GM18505 (cell line): ENCODE measurements at regions not wholly inside any gene's neighbourhood (a gene's known extent, or its start where the extent isn't known, plus 50 kb on each side); places are given as distances from the start of the nearest gene placed in this dataset.
A peak's percentile ranks its signal among the peaks of the same experiment; 100 is the strongest.

ENCODE experiments used
- ATAC-seq: cut with Tn5 transposase; IDR thresholded peaks from one replicate; pipeline ENCODE4 v1.9.1; 2021; ENCODE audit not compliant: unreplicated experiment
- POLR2A ChIP-seq: IDR thresholded peaks from 4 replicates; pipeline ENCODE4 v1.6.1; 2011; ENCODE audit warnings: borderline replicate concordance; ENCODE audit not compliant: insufficient read depth, insufficient read length; ENCODE audit errors: extremely low read depth

- no peak for TF ChIP-seq POLR2A
- ATAC-seq, result peak; percentile 73
These were observed 95.5 kb downstream of the RPL27A start for GRCh38 chr11:8777907-8778767.

- no peak for TF ChIP-seq POLR2A
- ATAC-seq, result no peak
These were observed 96.5 kb downstream of the RPL27A start for GRCh38 chr11:8779107-8779506.

- no peak for TF ChIP-seq POLR2A
- ATAC-seq, result no peak
These were observed 97.1 kb downstream of the RPL27A start for GRCh38 chr11:8779732-8780131.

- ATAC-seq, result no peak
- no peak for TF ChIP-seq POLR2A
These were observed 102.4 kb downstream of the RPL27A start for GRCh38 chr11:8784954-8785353.

GRCh38 chr11:8785457-8785856, 102.9 kb downstream of the RPL27A start:
- ATAC-seq, result no peak

GRCh38 chr11:8785998-8786397, 103.4 kb downstream of the RPL27A start:
- ATAC-seq, result no peak
- TF ChIP-seq POLR2A, result no peak

More at GRCh38 chr11:8785457-8785856, 102.9 kb downstream of the RPL27A start:
- TF ChIP-seq POLR2A, result no peak

GRCh38 chr11:8786933-8787332, 104.3 kb downstream of the RPL27A start:
- TF ChIP-seq POLR2A, result no peak
- ATAC-seq, result no peak

GRCh38 chr11:8787372-8787771, 104.8 kb downstream of the RPL27A start:
- TF ChIP-seq POLR2A, result no peak
- ATAC-seq, result no peak

- no peak for TF ChIP-seq POLR2A
- no peak for ATAC-seq
These were observed 106.0 kb downstream of the RPL27A start for GRCh38 chr11:8788616-8789015.

- ATAC-seq, result no peak
- TF ChIP-seq POLR2A, result no peak
These were observed 107.3 kb downstream of the RPL27A start for GRCh38 chr11:8789864-8790263.

GRCh38 chr11:8790968-8791367, 108.4 kb downstream of the RPL27A start:
- TF ChIP-seq POLR2A, result no peak
- no peak for ATAC-seq

- ATAC-seq, result no peak
These were observed 110.1 kb downstream of the RPL27A start for GRCh38 chr11:8792710-8793109.

GRCh38 chr11:8793114-8793777, 110.7 kb downstream of the RPL27A start:
- TF ChIP-seq POLR2A, result no peak
- no peak for ATAC-seq

More at GRCh38 chr11:8792710-8793109, 110.1 kb downstream of the RPL27A start:
- no peak for TF ChIP-seq POLR2A

- no peak for ATAC-seq
- no peak for TF ChIP-seq POLR2A
These were observed 111.5 kb downstream of the RPL27A start for GRCh38 chr11:8794126-8794525.
